HEK293 (cell line): ENCODE measurements at regions not wholly inside any gene's neighbourhood (a gene's known extent, or its start where the extent isn't known, plus 50 kb on each side); places are given as distances from the start of the nearest gene placed in this dataset.

Experiments
- ZBTB8A ChIP-seq: fragments of 450-650 bp; formaldehyde crosslinking; IDR thresholded peaks from 2 replicates; pipeline ENCODE4 v1.5.1; 2016; ENCODE audit warnings: missing biosample characterization, missing genetic modification characterization
- ZNF138 ChIP-seq: fragments of 450-650 bp; formaldehyde crosslinking; IDR thresholded peaks from 2 replicates; pipeline ENCODE4 v1.5.1; 2016; ENCODE audit warnings: missing biosample characterization, missing genetic modification characterization, borderline replicate concordance
- ZNF19 ChIP-seq: fragments of 450-650 bp; formaldehyde crosslinking; IDR thresholded peaks from 2 replicates; pipeline ENCODE4; 2016; ENCODE audit warnings: missing biosample characterization, missing genetic modification characterization, low read depth
- ZNF274 ChIP-seq, 2 experiments: fragments of 200-500 bp in 1 of 2; fragments of 450-650 bp in 1 of 2; sonication (Bioruptor generic) in 1 of 2; formaldehyde crosslinking in 1 of 2; IDR thresholded peaks; 2 replicates each; pipeline versions ENCODE4 v1.5.1 to v1.6.1; 2014 to 2016; ENCODE audit warnings: borderline replicate concordance in 1 of 2, inconsistent platforms in 1 of 2, low read length in 1 of 2, missing biosample characterization in 1 of 2, missing genetic modification characterization in 1 of 2
- TF ChIP-seq, protein P1 (sequence below): fragments of 450-650 bp; formaldehyde crosslinking; IDR thresholded peaks from 2 replicates; pipeline ENCODE4 v1.5.1; 2016; ENCODE audit warnings: missing biosample characterization, missing genetic modification characterization, low read depth

GRCh38 chr10:44760513-44760912, 150.6 kb upstream of the TMEM72 start:
- TF ChIP-seq ZNF274 (IDR thresholded peaks at IDR 0.05; ENCODE audit: low read length) (no peak), ZNF274 (tag by site-specific recombination; IDR thresholded peaks at IDR 0.05; ENCODE audit: borderline replicate concordance) (no peak), ZNF19 (no peak), ZNF138 (tag by site-specific recombination) (no peak), ZBTB8A (tag by site-specific recombination) (no peak)
- TF ChIP-seq, protein P1, sequence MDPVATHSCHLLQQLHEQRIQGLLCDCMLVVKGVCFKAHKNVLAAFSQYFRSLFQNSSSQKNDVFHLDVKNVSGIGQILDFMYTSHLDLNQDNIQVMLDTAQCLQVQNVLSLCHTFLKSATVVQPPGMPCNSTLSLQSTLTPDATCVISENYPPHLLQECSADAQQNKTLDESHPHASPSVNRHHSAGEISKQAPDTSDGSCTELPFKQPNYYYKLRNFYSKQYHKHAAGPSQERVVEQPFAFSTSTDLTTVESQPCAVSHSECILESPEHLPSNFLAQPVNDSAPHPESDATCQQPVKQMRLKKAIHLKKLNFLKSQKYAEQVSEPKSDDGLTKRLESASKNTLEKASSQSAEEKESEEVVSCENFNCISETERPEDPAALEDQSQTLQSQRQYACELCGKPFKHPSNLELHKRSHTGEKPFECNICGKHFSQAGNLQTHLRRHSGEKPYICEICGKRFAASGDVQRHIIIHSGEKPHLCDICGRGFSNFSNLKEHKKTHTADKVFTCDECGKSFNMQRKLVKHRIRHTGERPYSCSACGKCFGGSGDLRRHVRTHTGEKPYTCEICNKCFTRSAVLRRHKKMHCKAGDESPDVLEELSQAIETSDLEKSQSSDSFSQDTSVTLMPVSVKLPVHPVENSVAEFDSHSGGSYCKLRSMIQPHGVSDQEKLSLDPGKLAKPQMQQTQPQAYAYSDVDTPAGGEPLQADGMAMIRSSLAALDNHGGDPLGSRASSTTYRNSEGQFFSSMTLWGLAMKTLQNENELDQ (tag by site-specific recombination), result no peak
